Caco-2 (cell line): ENCODE measurements at regions not wholly inside any gene's neighbourhood (a gene's known extent, or its start where the extent isn't known, plus 50 kb on each side); places are given as distances from the start of the nearest gene placed in this dataset.

Experiments
- BruUV-seq: library from RNA; stranded (reverse); fragments of 400-500 nt; replicated peaks from 2 replicates; lab custom pipeline; 2021; lab: Mats Ljungman, UMichigan
- CTCF ChIA-PET: fragments of 300-600 bp; sonication (Branson Sonifier 250); formaldehyde crosslinking; loops from one replicate; lab custom pipeline; 2022; ENCODE audit warnings: antibody characterized with exemption; lab: Charles Lee
- POLR2A ChIA-PET: fragments of 300-600 bp; sonication (Branson Sonifier 250); formaldehyde crosslinking; loops from one replicate; lab custom pipeline; 2022; ENCODE audit warnings: antibody characterized with exemption; lab: Charles Lee
- DNase-seq, 2 experiments: peaks; one replicate each; pipeline versions ENCODE4 v3.0.0 to v3.0.0-alpha.2; 2020 to 2022
- H3K27me3 ChIP-seq: replicated peaks from 2 replicates; pipeline ENCODE4 v1.6.0; 2011; ENCODE audit warnings: low read length; ENCODE audit not compliant: control insufficient read depth, insufficient read depth
- H3K36me3 ChIP-seq: 2 replicates; pipeline ENCODE4 v1.5.1; 2011; ENCODE audit warnings: low read length; ENCODE audit not compliant: control insufficient read depth, insufficient read depth
- H3K4me1 ChIP-seq: fragments of 250-450 bp; sonication (Bioruptor Pico); 2 replicates; pipeline ENCODE4 v1.5.1; 2020; ENCODE audit warnings: mild to moderate bottlenecking
- H3K4me3 ChIP-seq: 2 replicates; pipeline ENCODE4 v1.5.1; 2011; ENCODE audit warnings: low read depth, mild to moderate bottlenecking, control low read depth, low read length
- H3K9me3 ChIP-seq: fragments of 250-450 bp; sonication (Bioruptor Pico); 2 replicates; pipeline ENCODE4 v1.5.1; 2020; ENCODE audit warnings: mild to moderate bottlenecking, moderate library complexity
- H3K27ac Mint-ChIP-seq: one replicate; pipeline ENCODE4 v1.8.0; 2022; ENCODE audit warnings: mixed read lengths; ENCODE audit not compliant: unreplicated experiment
- H3K27me3 Mint-ChIP-seq: one replicate; pipeline ENCODE4 v1.8.0; 2022; ENCODE audit warnings: mixed read lengths; ENCODE audit not compliant: insufficient read depth, unreplicated experiment
- H3K36me3 Mint-ChIP-seq: one replicate; pipeline ENCODE4 v1.8.0; 2022; ENCODE audit warnings: mild to moderate bottlenecking, mixed read lengths; ENCODE audit not compliant: insufficient read depth, unreplicated experiment
- H3K4me1 Mint-ChIP-seq: one replicate; pipeline ENCODE4 v1.8.0; 2022; ENCODE audit warnings: low read depth, mixed read lengths; ENCODE audit not compliant: unreplicated experiment
- H3K4me3 Mint-ChIP-seq: one replicate; pipeline ENCODE4 v1.8.0; 2022; ENCODE audit warnings: mild to moderate bottlenecking, moderate library complexity, mixed read lengths; ENCODE audit not compliant: unreplicated experiment
- H3K9me3 Mint-ChIP-seq: one replicate; pipeline ENCODE4 v1.8.0; 2022; ENCODE audit warnings: mixed read lengths; ENCODE audit not compliant: unreplicated experiment
- intact Hi-C: fragments of 100-400 bp; cut with micrococcal nuclease; formaldehyde crosslinking; loops from one replicate; pipeline ENCODE4 v1.10.0; 2022; ENCODE audit not compliant: unreplicated experiment
- TF ChIP-seq, protein P1 (sequence below), 2 experiments: fragments of 200-600 bp in 1 of 2; IDR thresholded peaks; 1 replicate in 1 of 2; 2 replicates in 1 of 2; pipeline versions ENCODE4 v1.5.1 to v1.8.0; 2011 to 2022; ENCODE audit warnings: antibody characterized with exemption in 1 of 2, control low read depth in 1 of 2, inconsistent platforms in 1 of 2, low read depth in 1 of 2, low read length in 1 of 2, mild to moderate bottlenecking in 1 of 2, moderate library complexity in 1 of 2; ENCODE audit not compliant: insufficient read depth in 1 of 2, severe bottlenecking in 1 of 2, unreplicated experiment in 1 of 2

DNA sequence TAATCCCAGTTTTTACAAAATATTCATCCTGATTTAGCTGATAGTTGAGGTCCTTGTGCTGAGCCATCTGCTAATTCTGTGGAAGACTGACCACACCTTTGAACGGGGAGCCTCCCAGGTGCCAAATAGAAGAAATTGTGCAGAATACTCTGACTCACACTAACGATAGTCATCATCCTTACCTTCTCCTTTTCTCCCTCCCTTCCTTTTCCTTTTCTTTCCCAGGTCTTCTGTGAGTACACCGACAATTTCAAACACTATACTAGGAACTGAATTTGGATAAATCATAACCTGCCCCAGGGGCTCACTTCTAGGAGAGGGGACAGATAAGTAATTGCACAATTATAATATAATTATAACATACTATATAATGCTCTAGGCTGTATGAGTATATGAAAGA is 73.1 kb upstream of the CTSC start:
- CTCF ChIA-PET: no interaction called here
- no peaks in the 10 kb centered on the region for H3K9me3 Mint-ChIP-seq
- no peak overlapping the region for H3K27ac Mint-ChIP-seq
- H3K4me1 Mint-ChIP-seq: no peaks in the 10 kb centered on the region
- Histone ChIP-seq H3K36me3 (no peaks in the 10 kb centered on the region), H3K4me1 (no peaks in the 10 kb centered on the region), H3K9me3 (no peaks in the 10 kb centered on the region), H3K27me3 (no peaks in the 10 kb centered on the region), H3K4me3 (no peak overlapping the region)
- no peaks in the 10 kb centered on the region for H3K27me3 Mint-ChIP-seq
- no TSS peak for BruUV-seq
- DNase-seq: no peak
- H3K36me3 Mint-ChIP-seq: no peaks in the 10 kb centered on the region
- TF ChIP-seq, protein P1, sequence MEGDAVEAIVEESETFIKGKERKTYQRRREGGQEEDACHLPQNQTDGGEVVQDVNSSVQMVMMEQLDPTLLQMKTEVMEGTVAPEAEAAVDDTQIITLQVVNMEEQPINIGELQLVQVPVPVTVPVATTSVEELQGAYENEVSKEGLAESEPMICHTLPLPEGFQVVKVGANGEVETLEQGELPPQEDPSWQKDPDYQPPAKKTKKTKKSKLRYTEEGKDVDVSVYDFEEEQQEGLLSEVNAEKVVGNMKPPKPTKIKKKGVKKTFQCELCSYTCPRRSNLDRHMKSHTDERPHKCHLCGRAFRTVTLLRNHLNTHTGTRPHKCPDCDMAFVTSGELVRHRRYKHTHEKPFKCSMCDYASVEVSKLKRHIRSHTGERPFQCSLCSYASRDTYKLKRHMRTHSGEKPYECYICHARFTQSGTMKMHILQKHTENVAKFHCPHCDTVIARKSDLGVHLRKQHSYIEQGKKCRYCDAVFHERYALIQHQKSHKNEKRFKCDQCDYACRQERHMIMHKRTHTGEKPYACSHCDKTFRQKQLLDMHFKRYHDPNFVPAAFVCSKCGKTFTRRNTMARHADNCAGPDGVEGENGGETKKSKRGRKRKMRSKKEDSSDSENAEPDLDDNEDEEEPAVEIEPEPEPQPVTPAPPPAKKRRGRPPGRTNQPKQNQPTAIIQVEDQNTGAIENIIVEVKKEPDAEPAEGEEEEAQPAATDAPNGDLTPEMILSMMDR (IDR thresholded peaks at IDR 0.05; ENCODE audit: insufficient read depth in 1 of 2, low read depth in 1 of 2, low read length in 1 of 2, severe bottlenecking in 1 of 2, unreplicated experiment in 1 of 2): no peak
- intact Hi-C loops: no loop called here
- POLR2A ChIA-PET: no interaction called here
- H3K4me3 Mint-ChIP-seq: no peak overlapping the region

DNA sequence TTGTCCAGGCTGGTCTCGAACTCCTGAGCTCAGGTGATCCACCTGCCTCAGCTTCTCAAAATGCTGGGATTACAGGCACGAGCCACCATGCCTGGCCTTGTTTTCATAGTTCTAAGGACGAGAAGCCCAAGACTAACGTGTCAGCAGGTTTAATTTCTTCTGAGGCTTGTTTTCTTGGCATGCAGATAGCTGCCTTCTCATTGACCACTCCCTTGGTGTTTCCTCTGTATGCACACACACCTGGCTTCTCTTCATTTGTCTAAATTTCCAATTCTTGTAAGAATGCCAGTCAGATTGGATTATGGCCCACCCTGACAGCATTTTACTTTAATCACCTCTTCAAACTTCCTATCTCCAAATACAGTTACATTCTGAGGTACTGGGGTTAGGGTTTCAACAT is 72.5 kb upstream of the CTSC start:
- TF ChIP-seq, protein P1 (IDR thresholded peaks at IDR 0.05; ENCODE audit: insufficient read depth in 1 of 2, low read depth in 1 of 2, low read length in 1 of 2, severe bottlenecking in 1 of 2, unreplicated experiment in 1 of 2): no peak
- POLR2A ChIA-PET: no interaction called here
- Mint-ChIP-seq H3K4me3 (no peak overlapping the region), H3K4me1 (no peaks in the 10 kb centered on the region), H3K27me3 (no peaks in the 10 kb centered on the region), H3K36me3 (no peaks in the 10 kb centered on the region), H3K27ac (no peak overlapping the region), H3K9me3 (no peaks in the 10 kb centered on the region)
- DNase-seq: no peak
- Histone ChIP-seq H3K4me3 (no peak overlapping the region), H3K9me3 (no peaks in the 10 kb centered on the region), H3K36me3 (no peaks in the 10 kb centered on the region), H3K4me1 (no peaks in the 10 kb centered on the region), H3K27me3 (no peaks in the 10 kb centered on the region)
- intact Hi-C loops: no loop called here
- BruUV-seq: no TSS peak
- CTCF ChIA-PET: no interaction called here

DNA sequence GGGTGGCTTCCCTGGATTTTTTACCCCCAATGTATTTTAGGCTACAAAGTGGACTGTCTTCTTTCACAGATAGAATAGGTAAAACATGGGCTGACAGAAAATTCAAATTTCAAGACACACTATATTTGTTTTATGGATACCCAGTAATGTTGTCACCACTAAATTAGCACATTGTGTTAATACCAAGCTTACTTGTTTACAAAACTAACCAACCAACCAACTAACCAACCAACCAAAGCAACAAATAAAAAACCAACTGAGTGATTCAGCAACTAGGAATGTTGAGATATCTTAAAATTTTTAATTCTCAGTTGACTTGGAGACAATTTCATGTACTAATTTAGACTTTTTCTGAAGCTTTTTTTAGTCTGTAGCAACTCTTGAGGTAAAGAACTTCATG is 69.3 kb upstream of the CTSC start:
- intact Hi-C loops: no loop called here
- Mint-ChIP-seq H3K9me3 (no peaks in the 10 kb centered on the region), H3K36me3 (peaks cover 5% of the 10 kb centered on the region), H3K27ac (no peak overlapping the region), H3K4me1 (peaks cover 17% of the 10 kb centered on the region), H3K4me3 (no peak overlapping the region), H3K27me3 (no peaks in the 10 kb centered on the region)
- Histone ChIP-seq H3K36me3 (no peaks in the 10 kb centered on the region), H3K27me3 (no peaks in the 10 kb centered on the region), H3K4me1 (peaks cover 4% of the 10 kb centered on the region; the same call in 1 of the 2 replicates), H3K4me3 (no peak overlapping the region), H3K9me3 (no peaks in the 10 kb centered on the region)
- TF ChIP-seq, protein P1 (IDR thresholded peaks at IDR 0.05; ENCODE audit: insufficient read depth in 1 of 2, low read depth in 1 of 2, low read length in 1 of 2, severe bottlenecking in 1 of 2, unreplicated experiment in 1 of 2): no peak
- BruUV-seq: no TSS peak
- ChIA-PET POLR2A (no interaction called here), CTCF (no interaction called here)
- DNase-seq: no peak
